ENCODE measurements at regions not wholly inside any gene's neighbourhood (a gene's known extent, or its start where the extent isn't known, plus 50 kb on each side); places are given as distances from the start of the nearest gene placed in this dataset.

DNA sequence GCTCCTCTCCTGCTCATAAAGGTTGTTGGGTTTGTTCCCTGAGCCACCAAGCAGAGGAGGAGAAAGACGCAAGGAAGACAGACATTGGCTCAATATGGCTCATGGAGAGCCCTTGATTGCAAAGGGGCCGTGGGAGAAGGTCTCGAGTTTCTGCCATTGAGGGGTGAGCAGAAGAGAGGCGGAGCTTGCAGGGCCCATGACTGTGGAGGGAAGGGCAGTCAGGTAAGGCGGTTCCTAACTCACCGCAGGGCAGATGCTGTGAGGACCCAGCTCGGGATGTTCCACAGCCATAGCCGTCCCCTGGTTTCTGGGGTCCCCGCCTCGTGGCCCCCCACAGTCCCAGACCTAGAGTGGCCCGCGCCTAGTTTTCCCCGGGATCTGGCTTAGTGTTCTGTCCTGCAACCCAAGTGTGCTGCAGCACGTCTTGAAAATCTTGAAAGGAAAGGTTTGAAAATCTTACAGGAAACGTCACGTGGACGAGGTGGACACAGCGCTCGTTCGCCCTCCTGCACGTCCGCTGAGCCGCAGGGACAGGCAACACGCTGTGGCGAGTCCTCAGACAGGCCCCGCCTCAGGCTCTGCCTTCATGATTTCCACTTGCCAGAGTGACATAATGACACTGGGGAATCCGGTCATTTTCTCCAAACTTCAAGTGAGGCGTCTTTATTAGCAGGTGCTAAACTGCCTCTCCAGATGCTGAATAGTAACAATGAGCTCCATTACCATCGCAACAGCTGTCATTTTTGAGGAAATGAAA is 105.5 kb upstream of the HDAC4 start:
- Histone ChIP-seq H3K27me3 (replicated peaks; ENCODE audit: insufficient read depth) (no peaks in the 10 kb centered on the region), H3K4me1 (replicated peaks) (no peaks in the 10 kb centered on the region), H3K27ac (no peak overlapping the region), H3K4me3 (no peak overlapping the region), H3K9me3 (no peaks in the 10 kb centered on the region), H3K36me3 (no peaks in the 10 kb centered on the region)
- 76% methylated on average over 29 of the region's 29 CpGs for WGBS
- DNase-seq (ENCODE audit: low spot score) = no peak
- intact Hi-C loops (cut with DNase I) = no loop called here
- TF ChIP-seq CTCF (IDR thresholded peaks at IDR 0.05) (no peak), POLR2AphosphoS5 (IDR thresholded peaks at IDR 0.05) (no peak), POLR2A (IDR thresholded peaks at IDR 0.05) (no peak)

DNA sequence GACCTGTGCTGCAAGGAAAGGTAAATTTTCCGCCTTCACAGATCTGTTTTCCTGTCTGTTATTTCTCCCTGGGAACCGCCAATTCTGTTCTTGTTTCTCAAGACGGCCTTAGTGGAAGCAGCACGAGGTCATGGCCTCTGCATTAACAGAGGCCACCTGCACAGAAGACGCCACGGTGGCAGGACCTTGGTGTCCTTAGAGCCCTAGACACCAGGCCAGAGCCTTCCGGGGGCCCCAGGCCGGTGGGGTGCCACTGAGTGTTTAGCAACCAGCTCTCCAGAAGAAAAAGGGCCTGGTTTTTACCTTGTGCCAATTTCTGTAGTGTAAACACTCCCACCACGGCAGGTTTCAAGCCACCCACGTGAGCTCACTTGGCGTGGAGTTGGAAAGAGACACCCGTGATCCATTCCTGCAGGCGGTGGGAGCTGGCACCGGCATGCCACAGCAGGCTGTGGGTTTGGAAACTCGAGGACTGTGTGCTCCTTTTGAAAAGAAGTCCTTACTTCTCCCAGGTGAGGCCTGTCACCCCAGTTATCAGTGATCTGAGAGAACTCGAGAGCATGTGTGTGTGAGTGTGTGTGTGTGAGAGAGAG is 103.9 kb upstream of the HDAC4 start:
- no peaks in the 10 kb centered on the region for H3K36me3 ChIP-seq
- no peak overlapping the region for H3K27ac ChIP-seq
- WGBS = 68% methylated on average over 16 of the region's 16 CpGs
- no peak for TF ChIP-seq POLR2A (IDR thresholded peaks at IDR 0.05)
- TF ChIP-seq CTCF (IDR thresholded peaks at IDR 0.05) = no peak
- no peak for TF ChIP-seq POLR2AphosphoS5 (IDR thresholded peaks at IDR 0.05)
- DNase-seq (ENCODE audit: low spot score) = no peak
- intact Hi-C loops (cut with DNase I) = no loop called here
- no peaks in the 10 kb centered on the region for H3K9me3 ChIP-seq
- no peaks in the 10 kb centered on the region for H3K4me1 ChIP-seq (replicated peaks)
- H3K4me3 ChIP-seq = no peak overlapping the region
- H3K27me3 ChIP-seq (replicated peaks; ENCODE audit: insufficient read depth) = no peaks in the 10 kb centered on the region

GRCh38 chr2:239502430-239503186 is 101.8 kb upstream of the HDAC4 start:
- Histone ChIP-seq H3K4me3 (no peak overlapping the region), H3K4me1 (replicated peaks) (no peaks in the 10 kb centered on the region), H3K9me3 (no peaks in the 10 kb centered on the region), H3K27ac (no peak overlapping the region), H3K36me3 (no peaks in the 10 kb centered on the region), H3K27me3 (replicated peaks; ENCODE audit: insufficient read depth) (no peaks in the 10 kb centered on the region)
- DNase-seq (ENCODE audit: low spot score) = no peak
- intact Hi-C loops (cut with DNase I) = no loop called here
- 90% methylated on average over 19 of the region's 19 CpGs for WGBS
- no peak for TF ChIP-seq CTCF (IDR thresholded peaks at IDR 0.05)
- TF ChIP-seq POLR2A (IDR thresholded peaks at IDR 0.05) = no peak
- TF ChIP-seq POLR2AphosphoS5 (IDR thresholded peaks at IDR 0.05) = no peak

DNA sequence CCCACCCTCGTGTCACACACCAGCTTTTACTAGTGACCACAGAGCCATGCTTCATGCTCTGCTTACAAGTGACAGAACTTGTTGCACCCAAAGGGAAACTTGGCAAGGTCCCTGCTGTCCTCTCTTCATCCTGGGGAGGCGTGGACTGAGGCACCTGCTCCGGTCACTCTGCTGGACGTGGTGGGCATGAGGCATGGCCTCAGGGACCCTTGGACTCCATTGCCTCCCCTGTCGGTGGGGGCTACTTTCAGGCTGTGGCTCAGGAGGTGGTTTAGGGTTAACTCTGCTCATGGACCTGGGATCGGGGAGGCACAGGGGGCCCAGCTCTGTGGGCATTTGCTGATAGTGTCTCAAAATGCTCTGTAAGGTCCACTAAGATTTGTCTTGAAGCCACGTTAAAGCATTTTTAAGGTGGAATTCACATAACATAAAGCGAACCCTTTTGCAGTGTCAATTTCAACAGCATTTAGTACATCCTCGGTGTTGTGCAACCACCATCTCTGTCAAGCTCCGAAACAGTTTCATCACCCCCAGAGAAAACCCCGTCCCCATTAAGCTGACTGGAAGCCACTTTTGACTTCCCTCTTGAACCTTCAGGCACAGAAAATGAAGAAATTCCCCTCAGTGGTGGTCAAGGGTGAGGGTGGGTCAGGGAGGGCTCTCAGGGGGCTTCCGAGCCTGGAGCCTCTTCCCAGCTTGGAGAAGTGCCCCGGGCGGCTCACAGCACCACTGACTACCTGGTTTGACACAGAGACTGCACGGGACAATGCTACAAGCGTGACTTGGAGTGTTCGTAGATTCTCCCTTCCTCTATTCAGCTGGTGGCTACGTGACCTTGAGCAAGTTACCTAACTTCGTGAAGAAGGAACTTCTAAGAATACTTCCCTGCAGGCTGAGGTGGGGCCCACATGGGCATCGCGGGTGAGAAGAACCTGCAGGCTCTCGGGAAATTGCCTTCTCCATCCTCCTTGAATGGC is 100.0 kb upstream of the HDAC4 start:
- no peak for DNase-seq (ENCODE audit: low spot score)
- Histone ChIP-seq H3K9me3 (no peaks in the 10 kb centered on the region), H3K27ac (no peak overlapping the region), H3K36me3 (no peaks in the 10 kb centered on the region), H3K27me3 (replicated peaks; ENCODE audit: insufficient read depth) (no peaks in the 10 kb centered on the region), H3K4me1 (replicated peaks) (no peaks in the 10 kb centered on the region), H3K4me3 (no peak overlapping the region)
- WGBS = 84% methylated on average over 22 of the region's 22 CpGs
- intact Hi-C loops (cut with DNase I) = no loop called here
- TF ChIP-seq POLR2AphosphoS5 (IDR thresholded peaks at IDR 0.05) = no peak
- TF ChIP-seq CTCF (IDR thresholded peaks at IDR 0.05) = no peak
- TF ChIP-seq POLR2A (IDR thresholded peaks at IDR 0.05) = no peak
